Mammary epithelial cell (primary cell): ENCODE measurements at regions not wholly inside any gene's neighbourhood (a gene's known extent, or its start where the extent isn't known, plus 50 kb on each side); places are given as distances from the start of the nearest gene placed in this dataset.

Experiments used
- EZH2 ChIP-seq: IDR thresholded peaks from 2 replicates; pipeline ENCODE4 v1.6.1; 2012; ENCODE audit warnings: low read length, inconsistent platforms, borderline replicate concordance
- TF ChIP-seq, protein P1 (sequence below), 2 donors: IDR thresholded peaks in 1 of 2; conservative IDR thresholded peaks in 1 of 2; 2 replicates each; pipeline ENCODE4 v1.5.1; 2011 to 2012; ENCODE audit warnings: inconsistent platforms in 2 of 2, low read length in 2 of 2, mild to moderate bottlenecking in 2 of 2, control low read depth in 1 of 2, low read depth in 1 of 2; ENCODE audit not compliant: insufficient read depth in 1 of 2; ENCODE audit errors: extremely low read depth in 1 of 2

GRCh38 chr5:131081913-131082488 is 83.1 kb downstream of the HINT1 start:
- TF ChIP-seq, protein P1, sequence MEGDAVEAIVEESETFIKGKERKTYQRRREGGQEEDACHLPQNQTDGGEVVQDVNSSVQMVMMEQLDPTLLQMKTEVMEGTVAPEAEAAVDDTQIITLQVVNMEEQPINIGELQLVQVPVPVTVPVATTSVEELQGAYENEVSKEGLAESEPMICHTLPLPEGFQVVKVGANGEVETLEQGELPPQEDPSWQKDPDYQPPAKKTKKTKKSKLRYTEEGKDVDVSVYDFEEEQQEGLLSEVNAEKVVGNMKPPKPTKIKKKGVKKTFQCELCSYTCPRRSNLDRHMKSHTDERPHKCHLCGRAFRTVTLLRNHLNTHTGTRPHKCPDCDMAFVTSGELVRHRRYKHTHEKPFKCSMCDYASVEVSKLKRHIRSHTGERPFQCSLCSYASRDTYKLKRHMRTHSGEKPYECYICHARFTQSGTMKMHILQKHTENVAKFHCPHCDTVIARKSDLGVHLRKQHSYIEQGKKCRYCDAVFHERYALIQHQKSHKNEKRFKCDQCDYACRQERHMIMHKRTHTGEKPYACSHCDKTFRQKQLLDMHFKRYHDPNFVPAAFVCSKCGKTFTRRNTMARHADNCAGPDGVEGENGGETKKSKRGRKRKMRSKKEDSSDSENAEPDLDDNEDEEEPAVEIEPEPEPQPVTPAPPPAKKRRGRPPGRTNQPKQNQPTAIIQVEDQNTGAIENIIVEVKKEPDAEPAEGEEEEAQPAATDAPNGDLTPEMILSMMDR (conservative IDR thresholded peaks at IDR 0.05 in 1 of 2, IDR thresholded peaks at IDR 0.05 in 1 of 2; ENCODE audit: extremely low read depth in 1 of 2, insufficient read depth in 1 of 2, low read depth in 1 of 2, low read length in 2 of 2), result no peak
- no peak for TF ChIP-seq EZH2
